Psoas muscle (tissue), 7 donors: ENCODE measurements at regions not wholly inside any gene's neighbourhood (a gene's known extent, or its start where the extent isn't known, plus 50 kb on each side); places are given as distances from the start of the nearest gene placed in this dataset.

Source experiments
- ATAC-seq, 4 donors: fragments of 200-7000 bp; cut with Tn5 transposase; one replicate each; pipeline ENCODE4 v1.9.1; 2020; ENCODE audit warnings: moderate library complexity in 3 of 4, mild to moderate bottlenecking in 2 of 4
- DNase-seq, 2 donors: peaks; one replicate each; pipeline ENCODE4 v3.0.0-alpha.2; 2020
- H3K27ac ChIP-seq: fragments of 200-600 bp; one replicate; pipeline ENCODE4 v1.8.0; 2022
- H3K27me3 ChIP-seq, 3 donors: fragments of 200-600 bp in 1 of 3; one replicate each; pipeline versions ENCODE4 v1.6.1 to v1.8.0; 2013 to 2022; ENCODE audit warnings: low read length in 2 of 3, mild to moderate bottlenecking in 2 of 3, moderate library complexity in 1 of 3; ENCODE audit not compliant: insufficient read depth in 3 of 3
- H3K36me3 ChIP-seq, 2 donors: fragments of 200-600 bp in 1 of 2; one replicate each; pipeline versions ENCODE4 v1.6.1 to v1.8.0; 2013 to 2022; ENCODE audit warnings: low read depth in 1 of 2, mild to moderate bottlenecking in 1 of 2, moderate library complexity in 1 of 2; ENCODE audit not compliant: insufficient read depth in 1 of 2
- H3K4me1 ChIP-seq: fragments of 200-600 bp; one replicate; pipeline ENCODE4 v1.8.0; 2022
- H3K4me3 ChIP-seq: fragments of 200-600 bp; one replicate; pipeline ENCODE4 v1.8.0; 2022; ENCODE audit warnings: mild to moderate bottlenecking
- H3K9me3 ChIP-seq: fragments of 200-600 bp; one replicate; pipeline ENCODE4 v1.8.0; 2022
- WGBS, 3 donors: extraction: QIAGEN DNeasy Blood & Tissue Kit; methylation state at CpG; one replicate each; pipeline versions ENCODE4 v1.1.6 to v1.1.7; 2013; 5-methylcytosine and 5-hydroxymethylcytosine counted together
- intact Hi-C, 2 donors: fragments of 100-400 bp; cut with DNase I; formaldehyde crosslinking; loops; one replicate each; pipeline versions ENCODE4 v1.11.0 to v1.14.2; 2022
- TF ChIP-seq, protein P1 (sequence below): fragments of 200-600 bp; IDR thresholded peaks from one replicate; pipeline ENCODE4 v1.8.0; 2022; ENCODE audit warnings: antibody characterized with exemption
- donor health status: healthy with polysubstance abuse.
- donor health status: DM: no; HTN: no; CAD: no; lungs with moderate emphysema.
- donor health status: Bipolar disorder and iron deficiency.
- donor health status: healthy.
- donor health status: DM: yes; HTN: yes; CAD: no.
- donor health status: DM: no; HTN: no; CAD: no.
- donor health status: DM: yes; HTN: yes; CAD: no.

DNA sequence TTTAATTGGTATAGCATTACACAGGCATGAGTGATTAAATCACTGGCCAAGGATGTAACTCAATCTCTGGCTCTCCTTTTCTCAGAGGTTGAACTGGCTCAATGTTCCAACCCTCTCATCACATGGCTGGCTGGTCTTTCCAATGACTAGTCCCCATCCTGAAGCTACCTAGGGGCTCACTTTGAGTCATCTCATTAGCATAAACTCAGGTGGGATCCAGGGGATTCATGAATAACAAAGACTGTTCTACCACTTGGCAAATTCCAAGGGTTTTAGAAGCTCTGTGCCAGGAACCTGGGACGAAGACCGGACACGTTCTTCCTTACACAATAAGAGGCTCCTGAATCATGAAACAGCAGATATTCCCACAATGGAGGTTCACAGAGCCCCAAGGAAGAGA is 145.0 kb upstream of the SPATS2L start:
- no peaks in the 10 kb centered on the region for H3K4me1 ChIP-seq
- ATAC-seq (peak in 3 of 4 donors; percentile 38 to 48 (median 44)), DNase-seq (no peak)
- TF ChIP-seq, protein P1, sequence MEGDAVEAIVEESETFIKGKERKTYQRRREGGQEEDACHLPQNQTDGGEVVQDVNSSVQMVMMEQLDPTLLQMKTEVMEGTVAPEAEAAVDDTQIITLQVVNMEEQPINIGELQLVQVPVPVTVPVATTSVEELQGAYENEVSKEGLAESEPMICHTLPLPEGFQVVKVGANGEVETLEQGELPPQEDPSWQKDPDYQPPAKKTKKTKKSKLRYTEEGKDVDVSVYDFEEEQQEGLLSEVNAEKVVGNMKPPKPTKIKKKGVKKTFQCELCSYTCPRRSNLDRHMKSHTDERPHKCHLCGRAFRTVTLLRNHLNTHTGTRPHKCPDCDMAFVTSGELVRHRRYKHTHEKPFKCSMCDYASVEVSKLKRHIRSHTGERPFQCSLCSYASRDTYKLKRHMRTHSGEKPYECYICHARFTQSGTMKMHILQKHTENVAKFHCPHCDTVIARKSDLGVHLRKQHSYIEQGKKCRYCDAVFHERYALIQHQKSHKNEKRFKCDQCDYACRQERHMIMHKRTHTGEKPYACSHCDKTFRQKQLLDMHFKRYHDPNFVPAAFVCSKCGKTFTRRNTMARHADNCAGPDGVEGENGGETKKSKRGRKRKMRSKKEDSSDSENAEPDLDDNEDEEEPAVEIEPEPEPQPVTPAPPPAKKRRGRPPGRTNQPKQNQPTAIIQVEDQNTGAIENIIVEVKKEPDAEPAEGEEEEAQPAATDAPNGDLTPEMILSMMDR = no peak
- whole genome bisulfite sequencing, 3 donors = 41 to 77% (median 54%) methylated on average over 3 of the region's 3 CpGs
- H3K27me3 ChIP-seq = no peaks in the 10 kb centered on the region
- no peaks in the 10 kb centered on the region for H3K36me3 ChIP-seq
- intact Hi-C loops = no loop called here
- H3K9me3 ChIP-seq = peaks cover 6% of the 10 kb centered on the region
- no peak overlapping the region for H3K4me3 ChIP-seq
- no peak overlapping the region for H3K27ac ChIP-seq

DNA sequence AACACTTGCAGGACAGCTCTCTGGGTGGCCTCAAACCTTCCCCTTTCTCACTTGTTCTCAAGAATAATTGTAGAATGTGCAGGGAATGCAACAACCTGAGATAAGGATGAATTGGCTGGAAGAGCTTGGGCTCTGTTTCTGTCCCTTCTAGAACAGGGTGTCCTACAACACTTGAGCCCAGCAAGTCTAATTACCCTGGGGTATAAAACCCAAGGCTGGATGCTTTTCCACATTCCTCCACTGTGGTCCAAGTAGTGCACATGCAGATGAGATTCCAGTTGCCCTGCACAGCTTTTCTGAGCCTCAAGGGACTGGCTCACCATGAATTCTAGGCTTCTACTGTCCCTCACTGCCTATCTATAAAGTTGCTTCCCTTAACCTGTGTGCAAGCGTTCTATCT is 140.8 kb upstream of the SPATS2L start:
- H3K9me3 ChIP-seq = peaks cover 6% of the 10 kb centered on the region
- no peaks in the 10 kb centered on the region for H3K36me3 ChIP-seq
- no peak overlapping the region for H3K27ac ChIP-seq
- TF ChIP-seq, protein P1 = no peak
- ATAC-seq = no peak
- H3K4me3 ChIP-seq = no peak overlapping the region
- WGBS, 3 donors = 94 to 100% (median 95%) methylated on average over 1 of the region's 1 CpG
- H3K4me1 ChIP-seq = no peaks in the 10 kb centered on the region
- H3K27me3 ChIP-seq = no peaks in the 10 kb centered on the region
- DNase-seq = no peak
- intact Hi-C loops = loop anchor here in 1 of 2 donors (2.0 kb wide), 1 partner anchor 31 kb away; no protein-coding TSS in a partner anchor

DNA sequence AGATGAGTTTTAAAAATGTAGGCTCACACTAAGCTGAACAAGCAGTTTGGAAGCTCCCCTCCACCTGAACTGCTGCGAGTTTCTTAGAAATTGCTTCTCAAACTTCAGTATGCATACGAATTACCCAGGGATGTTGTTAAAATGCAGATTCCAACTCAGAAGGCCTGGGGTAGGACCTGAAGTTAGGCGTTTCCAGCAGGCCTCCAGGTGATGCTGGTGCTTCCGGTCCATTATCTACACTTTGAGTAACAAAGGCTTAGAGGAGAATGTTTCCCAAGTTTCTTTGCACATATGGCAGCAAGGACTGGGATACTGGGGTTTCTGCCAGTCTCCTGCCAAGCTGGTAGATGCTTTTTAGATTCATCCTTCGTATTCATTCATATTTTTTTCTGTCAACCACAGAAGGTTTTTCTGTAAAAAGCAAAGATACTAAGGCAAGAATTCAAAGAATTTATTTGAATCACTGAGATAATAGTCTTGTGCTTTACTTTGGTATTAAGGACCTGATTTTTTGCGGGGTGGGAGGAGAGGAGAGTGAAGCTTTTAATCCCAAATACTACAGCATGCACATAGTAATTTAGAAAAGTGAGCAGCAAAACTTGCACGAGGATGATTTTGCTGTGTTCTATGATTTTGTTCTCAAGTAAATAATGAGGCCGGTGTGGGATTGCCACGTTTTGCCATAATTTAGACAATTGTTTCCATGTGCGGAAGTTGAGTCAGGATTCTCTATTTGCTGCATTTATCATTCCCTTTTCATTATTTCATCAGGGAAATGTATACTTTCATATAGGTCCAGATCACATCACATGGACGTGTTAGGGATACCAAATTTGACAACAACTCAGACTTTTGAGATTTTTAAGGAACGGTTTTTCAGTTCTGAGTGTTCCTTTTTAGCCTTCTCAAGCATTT is 137.6 kb upstream of the SPATS2L start:
- intact Hi-C loops = no loop called here
- Histone ChIP-seq H3K4me3 (no peak overlapping the region), H3K27ac (no peak overlapping the region), H3K27me3 (no peaks in the 10 kb centered on the region), H3K9me3 (peaks cover 6% of the 10 kb centered on the region), H3K36me3 (no peaks in the 10 kb centered on the region), H3K4me1 (no peaks in the 10 kb centered on the region)
- DNase-seq (no peak), ATAC-seq (no peak)
- TF ChIP-seq, protein P1 = no peak
- 65 to 73% (median 72%) methylated on average over 12 of the region's 12 CpGs for WGBS, 3 donors

DNA sequence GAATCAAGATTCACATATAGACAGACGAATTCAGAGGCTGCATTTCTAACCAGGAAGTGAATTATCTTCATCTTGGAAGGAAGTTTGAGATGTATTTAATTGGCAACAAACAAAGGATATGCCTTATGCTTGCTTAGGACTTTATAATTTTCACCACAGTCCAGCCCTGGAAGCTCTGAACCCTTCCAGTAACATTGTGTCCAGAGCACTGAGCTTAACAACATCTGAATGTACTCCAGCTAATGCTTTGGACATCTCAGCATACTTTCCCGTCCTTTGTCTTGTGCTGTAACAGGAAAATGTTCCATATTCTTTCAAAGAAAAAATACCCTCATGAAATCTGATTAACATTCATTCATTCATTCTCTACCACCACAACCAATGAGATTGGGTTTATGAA is 136.3 kb upstream of the SPATS2L start:
- DNase-seq (no peak), ATAC-seq (no peak)
- Histone ChIP-seq H3K36me3 (no peaks in the 10 kb centered on the region), H3K9me3 (peaks cover 6% of the 10 kb centered on the region), H3K4me1 (no peaks in the 10 kb centered on the region), H3K27ac (no peak overlapping the region), H3K27me3 (no peaks in the 10 kb centered on the region), H3K4me3 (no peak overlapping the region)
- 52 to 66% (median 62%) methylated on average over 2 of the region's 2 CpGs for WGBS, 3 donors
- TF ChIP-seq, protein P1 = no peak
- intact Hi-C loops = no loop called here
